NCI-H1092 treated with DMSO at 0.1 percent for 48 hours (cell line): ENCODE measurements at regions not wholly inside any gene's neighbourhood (a gene's known extent, or its start where the extent isn't known, plus 50 kb on each side); places are given as distances from the start of the nearest gene placed in this dataset.
A peak's percentile ranks its signal among the peaks of the same experiment; 100 is the strongest.

Experiments used
- DNase-seq: peaks from one replicate; lab custom pipeline; 2025; lab: John Stamatoyannopoulos, UW

GRCh38 chr4:152159773-152160172 lies 376.1 kb downstream of the FBXW7 start:
- DNase-seq: no peak

- no peak for DNase-seq
These were observed 377.7 kb downstream of the FBXW7 start for GRCh38 chr4:152158225-152158624.

- no peak for DNase-seq
These were observed 378.3 kb downstream of the FBXW7 start for GRCh38 chr4:152157629-152158028.

GRCh38 chr4:152156442-152156841 lies 379.4 kb downstream of the FBXW7 start:
- no peak for DNase-seq

- no peak for DNase-seq
These were observed 380.8 kb downstream of the FBXW7 start for GRCh38 chr4:152155070-152155469.

GRCh38 chr4:152154433-152154832 lies 381.5 kb downstream of the FBXW7 start:
- DNase-seq: no peak

- DNase-seq: no peak
These were observed 382.2 kb downstream of the FBXW7 start for GRCh38 chr4:152153476-152154270.

GRCh38 chr4:152150214-152150613 lies 385.7 kb downstream of the FBXW7 start:
- DNase-seq: no peak

GRCh38 chr4:152149745-152150144 lies 386.1 kb downstream of the FBXW7 start:
- DNase-seq: no peak

GRCh38 chr4:152148057-152148456 lies 387.2 kb upstream of the GATB start:
- DNase-seq: no peak

- DNase-seq: no peak
These were observed 385.4 kb upstream of the GATB start for GRCh38 chr4:152146244-152146643.

- no peak for DNase-seq
These were observed 383.0 kb upstream of the GATB start for GRCh38 chr4:152143806-152144205.

- DNase-seq: no peak
These were observed 377.6 kb upstream of the GATB start for GRCh38 chr4:152138451-152138850.

GRCh38 chr4:152132776-152133175 lies 372.0 kb upstream of the GATB start:
- DNase-seq: no peak

- DNase-seq: no peak
These were observed 367.5 kb upstream of the GATB start for GRCh38 chr4:152128356-152128755.

GRCh38 chr4:152126238-152126637 lies 365.4 kb upstream of the GATB start:
- no peak for DNase-seq

- no peak for DNase-seq
These were observed 358.2 kb upstream of the GATB start for GRCh38 chr4:152118819-152119553.

- DNase-seq: peak; percentile 66
These were observed 357.2 kb upstream of the GATB start for GRCh38 chr4:152117933-152118507.

GRCh38 chr4:152117520-152117919 lies 356.7 kb upstream of the GATB start:
- DNase-seq: no peak

- no peak for DNase-seq
These were observed 356.2 kb upstream of the GATB start for GRCh38 chr4:152117054-152117453.

- DNase-seq: no peak
These were observed 355.0 kb upstream of the GATB start for GRCh38 chr4:152115794-152116193.

GRCh38 chr4:152115118-152115517 lies 354.3 kb upstream of the GATB start:
- DNase-seq: no peak

GRCh38 chr4:152114562-152114961 lies 353.8 kb upstream of the GATB start:
- DNase-seq: no peak
